Activated naive CD4-positive, alpha-beta T cell treated with anti-CD3 and anti-CD28 coated beads, Interleukin-2, amount 50 U/mL, for 24 hours (primary cell): ENCODE measurements at regions not wholly inside any gene's neighbourhood (a gene's known extent, or its start where the extent isn't known, plus 50 kb on each side); places are given as distances from the start of the nearest gene placed in this dataset.

Experiments used
- H3K27ac Mint-ChIP-seq: one replicate; pipeline ENCODE4 v1.8.0; 2021; ENCODE audit warnings: mild to moderate bottlenecking, mixed read lengths
- H3K27me3 Mint-ChIP-seq: one replicate; pipeline ENCODE4 v1.8.0; 2021; ENCODE audit warnings: mixed read lengths
- H3K36me3 Mint-ChIP-seq: one replicate; pipeline ENCODE4 v1.8.0; 2021; ENCODE audit warnings: mixed read lengths
- H3K4me1 Mint-ChIP-seq: one replicate; pipeline ENCODE4 v1.8.0; 2021; ENCODE audit warnings: mixed read lengths
- H3K4me3 Mint-ChIP-seq: one replicate; pipeline ENCODE4 v1.8.0; 2021; ENCODE audit warnings: mild to moderate bottlenecking, mixed read lengths
- H3K9me3 Mint-ChIP-seq: one replicate; pipeline ENCODE4 v1.8.0; 2021; ENCODE audit warnings: mixed read lengths

- Mint-ChIP-seq H3K4me3 (no peak overlapping the region), H3K4me1 (no peaks in the 10 kb centered on the region), H3K27me3 (peaks cover 18% of the 10 kb centered on the region), H3K27ac (no peak overlapping the region), H3K36me3 (no peaks in the 10 kb centered on the region), H3K9me3 (no peaks in the 10 kb centered on the region)
Observed at GRCh38 chr1:22385537-22385936, 66.1 kb upstream of the ZBTB40 start.

- no peaks in the 10 kb centered on the region for H3K36me3 Mint-ChIP-seq
- no peak overlapping the region for H3K4me3 Mint-ChIP-seq
- no peaks in the 10 kb centered on the region for H3K9me3 Mint-ChIP-seq
- H3K27me3 Mint-ChIP-seq = peaks cover 16% of the 10 kb centered on the region
- no peaks in the 10 kb centered on the region for H3K4me1 Mint-ChIP-seq
- H3K27ac Mint-ChIP-seq = no peak overlapping the region
Observed at GRCh38 chr1:22386774-22387173, 64.9 kb upstream of the ZBTB40 start.

GRCh38 chr1:22387919-22388580, 63.6 kb upstream of the ZBTB40 start:
- Mint-ChIP-seq H3K36me3 (no peaks in the 10 kb centered on the region), H3K27ac (no peak overlapping the region)

GRCh38 chr1:22388671-22389450, 62.8 kb upstream of the ZBTB40 start:
- H3K4me3 Mint-ChIP-seq = no peak overlapping the region
- no peaks in the 10 kb centered on the region for H3K4me1 Mint-ChIP-seq
- peaks cover 18% of the 10 kb centered on the region for H3K27me3 Mint-ChIP-seq
- no peaks in the 10 kb centered on the region for H3K9me3 Mint-ChIP-seq
- H3K27ac Mint-ChIP-seq = no peak overlapping the region
- no peaks in the 10 kb centered on the region for H3K36me3 Mint-ChIP-seq

More at GRCh38 chr1:22387919-22388580, 63.6 kb upstream of the ZBTB40 start:
- Mint-ChIP-seq H3K4me3 (no peak overlapping the region), H3K9me3 (no peaks in the 10 kb centered on the region), H3K27me3 (peaks cover 21% of the 10 kb centered on the region), H3K4me1 (no peaks in the 10 kb centered on the region)

GRCh38 chr1:22393587-22393986, 58.1 kb upstream of the ZBTB40 start:
- H3K4me1 Mint-ChIP-seq = peaks cover 16% of the 10 kb centered on the region
- no peaks in the 10 kb centered on the region for H3K36me3 Mint-ChIP-seq
- no peak overlapping the region for H3K4me3 Mint-ChIP-seq

GRCh38 chr1:22398656-22399420, 52.8 kb upstream of the ZBTB40 start:
- Mint-ChIP-seq H3K4me1 (peaks cover 24% of the 10 kb centered on the region), H3K27ac (no peak overlapping the region), H3K4me3 (no peak overlapping the region), H3K27me3 (peaks cover 53% of the 10 kb centered on the region), H3K9me3 (no peaks in the 10 kb centered on the region), H3K36me3 (no peaks in the 10 kb centered on the region)

More at GRCh38 chr1:22393587-22393986, 58.1 kb upstream of the ZBTB40 start:
- Mint-ChIP-seq H3K9me3 (no peaks in the 10 kb centered on the region), H3K27ac (no peak overlapping the region), H3K27me3 (peaks cover 37% of the 10 kb centered on the region)

GRCh38 chr1:22399421-22400091, 52.1 kb upstream of the ZBTB40 start:
- Mint-ChIP-seq H3K9me3 (no peaks in the 10 kb centered on the region), H3K27me3 (peaks cover 50% of the 10 kb centered on the region), H3K36me3 (no peaks in the 10 kb centered on the region), H3K27ac (no peak overlapping the region), H3K4me3 (no peak overlapping the region), H3K4me1 (peaks cover 24% of the 10 kb centered on the region)
